SK-N-SH treated with all-trans-retinoic acid at 6 μM for 48 hours (cell line): ENCODE measurements at regions not wholly inside any gene's neighbourhood (a gene's known extent, or its start where the extent isn't known, plus 50 kb on each side); places are given as distances from the start of the nearest gene placed in this dataset.

Experiments
- ARNTL ChIP-seq: fragments of 450-650 bp; formaldehyde crosslinking; IDR thresholded peaks from 2 replicates; pipeline ENCODE4 v1.5.0; 2020; ENCODE audit warnings: low read depth, mild to moderate bottlenecking, moderate library complexity, borderline replicate concordance
- CREB5 ChIP-seq: fragments of 250-450 bp; sonication (Bioruptor Pico); IDR thresholded peaks from 2 replicates; pipeline ENCODE4 v1.5.1; 2020; ENCODE audit warnings: low read depth, mild to moderate bottlenecking, moderate library complexity
- OSR1 ChIP-seq: fragments of 250-450 bp; sonication (Bioruptor Pico); IDR thresholded peaks from 2 replicates; pipeline ENCODE4 v1.8.0; 2022; ENCODE audit warnings: moderate library complexity, mild to moderate bottlenecking, inconsistent platforms
- PATZ1 ChIP-seq: fragments of 250-450 bp; sonication (Bioruptor Pico); IDR thresholded peaks from 2 replicates; pipeline ENCODE4 v1.8.0; 2020; ENCODE audit warnings: mild to moderate bottlenecking, moderate library complexity, borderline replicate concordance
- PPARA ChIP-seq: fragments of 250-450 bp; sonication (Bioruptor Pico); IDR thresholded peaks from 2 replicates; pipeline ENCODE4 v1.5.0; 2020; ENCODE audit warnings: mild to moderate bottlenecking, borderline replicate concordance
- RARB ChIP-seq: fragments of 250-450 bp; sonication (Bioruptor Pico); IDR thresholded peaks from 2 replicates; pipeline ENCODE4 v1.8.0; 2021; ENCODE audit warnings: mild to moderate bottlenecking, moderate library complexity
- TCF4 ChIP-seq: fragments of 250-450 bp; sonication (Bioruptor Pico); IDR thresholded peaks from 2 replicates; pipeline ENCODE4 v1.8.0; 2021; ENCODE audit warnings: mild to moderate bottlenecking, moderate library complexity, borderline replicate concordance
- ZFP3 ChIP-seq: fragments of 250-450 bp; sonication (Bioruptor Pico); IDR thresholded peaks from 2 replicates; pipeline ENCODE4 v1.5.0; 2020; ENCODE audit warnings: mild to moderate bottlenecking, moderate library complexity
- ZFP30 ChIP-seq: fragments of 450-650 bp; formaldehyde crosslinking; IDR thresholded peaks from 2 replicates; pipeline ENCODE4 v1.5.0; 2022; ENCODE audit warnings: mild to moderate bottlenecking, moderate library complexity

- TF ChIP-seq ZFP3 (no peak; the same call in 1 of the 2 replicates), CREB5 (CRISPR knock-in tag) (no peak), PPARA (CRISPR knock-in tag) (no peak), PATZ1 (CRISPR knock-in tag) (no peak), ZFP30 (CRISPR knock-in tag) (no peak), ARNTL (CRISPR knock-in tag) (no peak), TCF4 (CRISPR knock-in tag) (no peak), RARB (CRISPR knock-in tag) (no peak), OSR1 (no peak)
These were observed 208.2 kb downstream of the SPP2 start for GRCh38 chr2:234258562-234259141.
